MCF 10A (cell line): ENCODE measurements at regions not wholly inside any gene's neighbourhood (a gene's known extent, or its start where the extent isn't known, plus 50 kb on each side); places are given as distances from the start of the nearest gene placed in this dataset.

Source experiments
- BruUV-seq: library from RNA; stranded (reverse); fragments of 400-500 nt; replicated peaks from 2 replicates; lab custom pipeline; 2021; lab: Mats Ljungman, UMichigan
- CTCF ChIA-PET: fragments of 300-600 bp; sonication (Branson Sonifier 250); formaldehyde crosslinking; extraction: SDS; loops from one replicate; lab custom pipeline; 2021; ENCODE audit warnings: antibody characterized with exemption, inconsistent platforms; lab: Yijun Ruan, JAX
- POLR2A ChIA-PET: fragments of 300-600, 350-650 bp; sonication (Branson Sonifier 250); formaldehyde crosslinking; extraction: SDS; loops from one replicate; lab custom pipeline; 2020; ENCODE audit warnings: antibody characterized with exemption, inconsistent platforms; lab: Yijun Ruan, JAX
- DNase-seq: peaks from one replicate; pipeline ENCODE4 v3.0.0-alpha.2; 2018; ENCODE audit not compliant: unreplicated experiment
- H3K27ac Mint-ChIP-seq: one replicate; pipeline ENCODE4 v1.8.0; 2022; ENCODE audit warnings: mild to moderate bottlenecking, low read depth, mixed read lengths; ENCODE audit not compliant: unreplicated experiment
- H3K27me3 Mint-ChIP-seq: one replicate; pipeline ENCODE4 v1.8.0; 2022; ENCODE audit warnings: mixed read lengths; ENCODE audit not compliant: insufficient read depth, unreplicated experiment
- H3K36me3 Mint-ChIP-seq: one replicate; pipeline ENCODE4 v1.8.0; 2022; ENCODE audit warnings: mild to moderate bottlenecking, moderate library complexity, mixed read lengths; ENCODE audit not compliant: insufficient read depth, unreplicated experiment
- H3K4me1 Mint-ChIP-seq: one replicate; pipeline ENCODE4 v1.8.0; 2022; ENCODE audit warnings: mixed read lengths; ENCODE audit not compliant: insufficient read depth, unreplicated experiment
- H3K4me3 Mint-ChIP-seq: one replicate; pipeline ENCODE4 v1.8.0; 2022; ENCODE audit warnings: mild to moderate bottlenecking, moderate library complexity, mixed read lengths; ENCODE audit not compliant: unreplicated experiment
- H3K9me3 Mint-ChIP-seq: one replicate; pipeline ENCODE4 v1.8.0; 2022; ENCODE audit warnings: mixed read lengths; ENCODE audit not compliant: unreplicated experiment
- intact Hi-C: fragments of 100-400 bp; cut with micrococcal nuclease; formaldehyde crosslinking; loops from 2 replicates; pipeline ENCODE4 v1.14.1; 2022
- TF ChIP-seq, protein P1 (sequence below): fragments of 200-600 bp; IDR thresholded peaks from one replicate; pipeline ENCODE4 v1.8.0; 2022; ENCODE audit warnings: antibody characterized with exemption, mild to moderate bottlenecking; ENCODE audit not compliant: unreplicated experiment

DNA sequence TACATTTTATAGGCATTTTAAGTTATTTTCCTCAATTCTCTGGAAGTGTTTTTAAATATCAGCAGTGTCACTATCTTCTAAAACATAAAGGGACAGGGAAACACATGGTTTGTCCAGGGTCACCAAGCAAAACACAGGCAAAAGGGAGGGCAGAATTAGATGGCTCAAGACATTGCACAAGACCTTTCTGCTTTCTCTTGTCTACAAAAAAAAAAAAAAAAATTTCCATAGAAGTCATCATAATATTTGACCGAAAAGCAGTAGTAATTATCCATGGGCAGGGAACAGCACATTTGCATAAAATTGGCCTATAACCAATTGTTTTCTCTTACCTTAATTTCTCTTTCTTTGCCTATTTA, 703.1 kb upstream of the FZD8 start:
- no peaks in the 10 kb centered on the region for H3K36me3 Mint-ChIP-seq
- H3K9me3 Mint-ChIP-seq, result no peaks in the 10 kb centered on the region
- H3K27ac Mint-ChIP-seq, result no peak overlapping the region
- TF ChIP-seq, protein P1, sequence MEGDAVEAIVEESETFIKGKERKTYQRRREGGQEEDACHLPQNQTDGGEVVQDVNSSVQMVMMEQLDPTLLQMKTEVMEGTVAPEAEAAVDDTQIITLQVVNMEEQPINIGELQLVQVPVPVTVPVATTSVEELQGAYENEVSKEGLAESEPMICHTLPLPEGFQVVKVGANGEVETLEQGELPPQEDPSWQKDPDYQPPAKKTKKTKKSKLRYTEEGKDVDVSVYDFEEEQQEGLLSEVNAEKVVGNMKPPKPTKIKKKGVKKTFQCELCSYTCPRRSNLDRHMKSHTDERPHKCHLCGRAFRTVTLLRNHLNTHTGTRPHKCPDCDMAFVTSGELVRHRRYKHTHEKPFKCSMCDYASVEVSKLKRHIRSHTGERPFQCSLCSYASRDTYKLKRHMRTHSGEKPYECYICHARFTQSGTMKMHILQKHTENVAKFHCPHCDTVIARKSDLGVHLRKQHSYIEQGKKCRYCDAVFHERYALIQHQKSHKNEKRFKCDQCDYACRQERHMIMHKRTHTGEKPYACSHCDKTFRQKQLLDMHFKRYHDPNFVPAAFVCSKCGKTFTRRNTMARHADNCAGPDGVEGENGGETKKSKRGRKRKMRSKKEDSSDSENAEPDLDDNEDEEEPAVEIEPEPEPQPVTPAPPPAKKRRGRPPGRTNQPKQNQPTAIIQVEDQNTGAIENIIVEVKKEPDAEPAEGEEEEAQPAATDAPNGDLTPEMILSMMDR, result no peak
- no peak overlapping the region for H3K4me3 Mint-ChIP-seq
- ChIA-PET CTCF (no interaction called here), POLR2A (no interaction called here)
- intact Hi-C loops, result no loop called here
- H3K27me3 Mint-ChIP-seq, result no peaks in the 10 kb centered on the region
- BruUV-seq, result no TSS peak
- no peak for DNase-seq
- no peaks in the 10 kb centered on the region for H3K4me1 Mint-ChIP-seq

DNA sequence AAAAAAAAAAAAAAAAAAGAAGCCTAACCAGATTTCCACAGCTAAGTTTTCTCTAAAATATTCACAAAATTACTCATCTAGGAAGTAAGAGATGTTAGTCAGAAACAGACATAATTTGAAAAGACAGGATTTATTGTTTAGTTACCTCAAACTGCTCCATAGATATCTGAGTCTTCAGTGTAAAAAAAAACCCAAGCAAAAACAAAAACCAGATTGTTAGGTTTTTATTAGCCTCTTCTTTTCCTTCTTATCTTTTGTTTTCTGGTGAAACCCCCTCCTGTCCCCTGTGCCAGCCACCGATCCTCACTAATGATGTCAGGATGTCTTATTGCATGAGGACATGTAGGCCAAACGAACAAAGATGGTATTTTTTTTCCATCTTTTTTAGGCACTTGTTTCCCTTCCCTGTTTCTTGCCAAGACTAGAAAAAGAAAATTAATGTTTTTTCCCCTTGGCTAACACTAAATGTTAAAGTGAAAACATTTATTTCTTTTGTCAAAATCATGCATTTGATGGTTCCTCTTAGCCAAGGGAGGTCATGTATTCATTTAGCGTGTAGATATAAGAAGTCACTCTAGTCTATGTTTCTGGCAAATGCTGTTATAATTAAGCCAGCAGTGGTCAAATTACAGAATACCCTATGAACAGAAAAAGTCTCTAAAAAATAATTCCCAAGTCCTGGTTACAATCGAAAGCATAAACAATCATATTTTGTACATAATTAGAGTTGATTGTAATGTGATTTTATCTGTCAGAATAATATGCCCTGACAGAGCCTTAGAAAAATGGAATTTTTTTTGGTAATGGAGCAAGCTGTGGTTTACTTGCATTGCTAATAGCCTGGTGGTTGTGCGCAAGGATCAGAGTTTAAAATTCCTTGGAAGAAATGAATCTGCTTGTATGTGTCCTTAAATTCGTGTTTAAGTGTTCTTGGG, 702.4 kb upstream of the FZD8 start:
- BruUV-seq, result no TSS peak
- intact Hi-C loops, result no loop called here
- no peak for DNase-seq
- CTCF ChIA-PET, result interaction anchor here (0.6 to 0.7 kb wide), 2 partner anchors 21 to 302 kb away, joined by 3 read pairs; no protein-coding TSS in a partner anchor
- TF ChIP-seq, protein P1, result no peak
- H3K27me3 Mint-ChIP-seq, result no peaks in the 10 kb centered on the region
- H3K36me3 Mint-ChIP-seq, result no peaks in the 10 kb centered on the region
- H3K4me3 Mint-ChIP-seq, result no peak overlapping the region
- no peaks in the 10 kb centered on the region for H3K4me1 Mint-ChIP-seq
- no peaks in the 10 kb centered on the region for H3K9me3 Mint-ChIP-seq
- POLR2A ChIA-PET, result no interaction called here
- no peak overlapping the region for H3K27ac Mint-ChIP-seq

DNA sequence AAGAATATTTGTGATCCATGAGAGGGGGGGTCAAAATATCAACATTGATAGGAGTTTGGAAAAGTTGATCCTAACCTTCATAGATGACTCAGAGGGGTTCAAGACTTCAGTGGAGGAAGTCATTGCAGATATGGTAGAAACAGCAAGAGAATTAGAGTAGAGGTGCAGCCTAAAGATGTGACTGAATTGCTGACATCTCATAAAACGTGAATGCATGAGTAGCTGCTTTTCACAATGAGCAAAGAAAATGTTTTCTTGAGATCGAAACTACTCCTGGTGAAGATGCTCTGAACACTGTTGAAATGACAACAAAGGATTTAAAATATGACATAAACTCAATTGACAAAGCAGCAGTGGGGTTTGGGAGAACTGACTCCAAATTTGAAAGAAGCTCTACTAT, 700.7 kb upstream of the FZD8 start:
- H3K36me3 Mint-ChIP-seq, result no peaks in the 10 kb centered on the region
- DNase-seq, result no peak
- no peaks in the 10 kb centered on the region for H3K4me1 Mint-ChIP-seq
- H3K9me3 Mint-ChIP-seq, result no peaks in the 10 kb centered on the region
- no TSS peak for BruUV-seq
- ChIA-PET CTCF (interaction anchor here (0.6 kb wide), 1 partner anchor 349 kb away, joined by 6 read pairs; no protein-coding TSS in a partner anchor), POLR2A (no interaction called here)
- H3K4me3 Mint-ChIP-seq, result no peak overlapping the region
- H3K27me3 Mint-ChIP-seq, result no peaks in the 10 kb centered on the region
- H3K27ac Mint-ChIP-seq, result no peak overlapping the region
- intact Hi-C loops, result no loop called here
- TF ChIP-seq, protein P1, result no peak

DNA sequence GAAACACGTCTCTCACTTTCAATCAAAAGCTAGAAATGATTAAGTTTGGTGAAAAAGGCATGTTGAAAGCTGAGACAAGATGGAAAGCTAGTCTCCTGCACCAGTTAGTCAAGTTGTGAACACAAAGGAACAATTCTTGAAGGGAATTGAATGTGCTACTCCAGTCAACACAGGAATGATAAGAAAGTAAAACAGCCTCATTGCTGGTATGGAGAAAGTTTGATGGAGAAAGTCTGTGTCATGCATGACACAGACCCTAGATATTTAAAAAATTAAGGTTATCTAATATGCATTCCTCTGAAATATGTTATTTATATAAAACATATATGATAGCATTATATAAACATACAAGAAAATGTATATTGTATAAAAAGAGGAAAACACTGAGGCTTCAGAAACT, 699.4 kb upstream of the FZD8 start:
- H3K27ac Mint-ChIP-seq, result no peak overlapping the region
- TF ChIP-seq, protein P1, result no peak
- ChIA-PET POLR2A (no interaction called here), CTCF (no interaction called here)
- H3K9me3 Mint-ChIP-seq, result peaks cover 6% of the 10 kb centered on the region
- no peaks in the 10 kb centered on the region for H3K36me3 Mint-ChIP-seq
- DNase-seq, result no peak
- peaks cover 5% of the 10 kb centered on the region for H3K4me1 Mint-ChIP-seq
- no TSS peak for BruUV-seq
- intact Hi-C loops, result no loop called here
- no peaks in the 10 kb centered on the region for H3K27me3 Mint-ChIP-seq
- no peak overlapping the region for H3K4me3 Mint-ChIP-seq
